ENCODE measurements at regions not wholly inside any gene's neighbourhood (a gene's known extent, or its start where the extent isn't known, plus 50 kb on each side); places are given as distances from the start of the nearest gene placed in this dataset.

GRCh38 chr3:65145680-65146079 is 457.9 kb upstream of the ADAMTS9 start:
- TF ChIP-seq NR3C1 (CRISPR knock-in tag; conservative IDR thresholded peaks at IDR 0.05; ENCODE audit: low read depth) (no peak), SMAD4 (CRISPR knock-in tag; IDR thresholded peaks at IDR 0.05) (no peak), CTCF (IDR thresholded peaks at IDR 0.05) (no peak), ZBTB21 (CRISPR knock-in tag; IDR thresholded peaks at IDR 0.05; ENCODE audit: borderline replicate concordance) (no peak), E2F5 (CRISPR knock-in tag; IDR thresholded peaks at IDR 0.05) (no peak), HMGXB4 (CRISPR knock-in tag; IDR thresholded peaks at IDR 0.05) (no peak), JAZF1 (CRISPR knock-in tag; IDR thresholded peaks at IDR 0.05) (no peak)

All from WTC11 (cell line).